HepG2 (cell line): ENCODE measurements at regions not wholly inside any gene's neighbourhood (a gene's known extent, or its start where the extent isn't known, plus 50 kb on each side); places are given as distances from the start of the nearest gene placed in this dataset.

Source experiments
- ATAC-seq: fragments of 200-7000 bp; cut with Tn5 transposase; 3 replicates; pipeline ENCODE4 v1.9.1; 2020; ENCODE audit warnings: mild to moderate bottlenecking, moderate library complexity
- BruUV-seq: library from RNA; stranded (reverse); fragments of 400-500 nt; replicated peaks from 2 replicates; lab custom pipeline; 2021; lab: Mats Ljungman, UMichigan
- CTCF ChIA-PET: fragments of 300-600 bp; formaldehyde crosslinking; extraction: SDS; loops from one replicate; lab custom pipeline; 2021; ENCODE audit warnings: low total read pairs, inconsistent platforms, low intra/inter-chr PET ratio; lab: Yijun Ruan, JAX
- POLR2A ChIA-PET: fragments of 350-600 bp; sonication (Branson Sonifier 250); formaldehyde crosslinking; loops from one replicate; lab custom pipeline; 2020; ENCODE audit warnings: antibody characterized with exemption, inconsistent platforms; lab: Yijun Ruan, JAX
- DNase-seq: peaks from one replicate; pipeline ENCODE4 v3.0.0-alpha.2; 2015; ENCODE audit warnings: low spot score
- FAIRE-seq: peaks from 3 replicates; lab custom pipeline; 2011; peaks lifted over from hg19 to GRCh38; lab: Jason Lieb, UNC
- H2AFZ ChIP-seq: one replicate; pipeline ENCODE4 v1.6.1; 2011; ENCODE audit warnings: low read length, inconsistent platforms
- H3K27ac ChIP-seq: fragments of 300-600 bp; 3 replicates; pipeline ENCODE4 v1.8.0; 2011; ENCODE audit warnings: mixed run types, mild to moderate bottlenecking, mixed read lengths, low read length, inconsistent platforms; ENCODE audit not compliant: insufficient read depth; ENCODE audit errors: extremely low read length
- H3K27me3 ChIP-seq, 2 experiments: fragments of 200-600 bp in 1 of 2; 2 replicates in 1 of 2; 3 replicates in 1 of 2; pipeline versions ENCODE4 v1.6.0 to v1.8.0; 2011; ENCODE audit warnings: low read length in 2 of 2, mild to moderate bottlenecking in 2 of 2, moderate library complexity in 2 of 2, inconsistent platforms in 1 of 2; ENCODE audit not compliant: insufficient read depth in 2 of 2, control insufficient read depth in 1 of 2
- H3K36me3 ChIP-seq, 2 experiments: fragments of 200-600 bp in 1 of 2; replicated peaks in 1 of 2; 2 replicates in 1 of 2; 3 replicates in 1 of 2; pipeline versions ENCODE4 v1.5.1 to v1.8.0; 2011; ENCODE audit warnings: low read length in 2 of 2, inconsistent platforms in 1 of 2; ENCODE audit not compliant: insufficient read depth in 2 of 2, control insufficient read depth in 1 of 2
- H3K4me1 ChIP-seq: 2 replicates; pipeline ENCODE4 v1.5.1; 2012; ENCODE audit warnings: low read length, inconsistent platforms; ENCODE audit not compliant: insufficient read depth
- H3K4me2 ChIP-seq: 2 replicates; pipeline ENCODE4 v1.6.0; 2011; ENCODE audit warnings: low read depth, low read length, inconsistent platforms
- H3K4me3 ChIP-seq, 3 experiments: fragments of 200-600 bp in 1 of 3; sonication (generic), shearing (Covaris generic) in 1 of 3; replicated peaks in 1 of 3; 2 replicates each; pipeline ENCODE4 v1.5.1; 2011 to 2016; ENCODE audit warnings: low read length in 3 of 3, inconsistent platforms in 2 of 3, low read depth in 2 of 3, mild to moderate bottlenecking in 2 of 3, control low read depth in 1 of 3, mixed read lengths in 1 of 3; ENCODE audit not compliant: insufficient read depth in 1 of 3
- H3K79me2 ChIP-seq: one replicate; pipeline ENCODE4 v1.6.1; 2011; ENCODE audit warnings: low read length, inconsistent platforms; ENCODE audit not compliant: insufficient read depth
- H3K9ac ChIP-seq: 2 replicates; pipeline ENCODE4 v1.6.0; 2011; ENCODE audit warnings: mild to moderate bottlenecking, low read depth, low read length, inconsistent platforms; ENCODE audit not compliant: insufficient read depth
- H3K9me3 ChIP-seq: 2 replicates; pipeline ENCODE4 v1.5.1; 2012; ENCODE audit warnings: mild to moderate bottlenecking, low read length
- H4K20me1 ChIP-seq: 2 replicates; pipeline ENCODE4 v1.6.0; 2011; ENCODE audit warnings: inconsistent platforms, mild to moderate bottlenecking, low read length, moderate library complexity; ENCODE audit not compliant: insufficient read depth
- FOXC1 ChIP-seq: sonication (generic); formaldehyde crosslinking; IDR thresholded peaks from 2 replicates; pipeline ENCODE4 v1.8.0; 2022; ENCODE audit warnings: mild to moderate bottlenecking, missing genetic modification reagents, borderline replicate concordance
- HMGXB3 ChIP-seq: sonication (generic); formaldehyde crosslinking; IDR thresholded peaks from 2 replicates; pipeline ENCODE4 v1.4.0; 2020; ENCODE audit warnings: missing genetic modification reagents, borderline replicate concordance
- WGBS: methylation state at CpG from one replicate; pipeline ENCODE4 v1.1.6; 2017; ENCODE audit warnings: low lambda C conversion rate; 5-methylcytosine and 5-hydroxymethylcytosine counted together
- in situ Hi-C: cut with HindIII; loops from 2 replicates; pipeline ENCODE4 v1.10.0; 2017; ENCODE audit warnings: low pct_unique_long_range_greater_than_20kb; ENCODE audit not compliant: extremely low pct_ligation_motif_present
- intact Hi-C: fragments of 100-400 bp; cut with micrococcal nuclease; formaldehyde crosslinking; loops from one replicate; pipeline ENCODE4 v1.10.0; 2022; ENCODE audit not compliant: unreplicated experiment

GRCh38 chr10:30528429-30528786, 94.4 kb downstream of the MAP3K8 start:
- ChIA-PET CTCF (no interaction called here), POLR2A (interaction anchor here (1.0 to 1.6 kb wide), 4 partner anchors 14 to 106 kb away, joined by 3 to 15 read pairs (median 6); partner anchors contain the start of gene MAP3K8)
- DNase-seq, result no peak
- no TSS peak for BruUV-seq
- Histone ChIP-seq H3K79me2 (no peaks in the 10 kb centered on the region), H3K9ac (no peak overlapping the region), H3K27me3 (no peaks in the 10 kb centered on the region; a peak in 1 of 5 replicates), H3K36me3 (no peaks in the 10 kb centered on the region), H3K4me2 (no peak overlapping the region), H3K4me1 (peaks cover 62% of the 10 kb centered on the region), H3K4me3 (0 out of 6 replicates have a peak overlapping the region, but pooled peaks of 1 of the 3 experiments have one; percentile 23), H3K9me3 (no peaks in the 10 kb centered on the region), H2AFZ (no peak overlapping the region), H4K20me1 (no peaks in the 10 kb centered on the region), H3K27ac (peak overlapping the region; percentile 45)
- TF ChIP-seq FOXC1 (CRISPR knock-in tag), result no peak
- 0 out of 2 replicates have a peak, but pooled peaks have one; percentile 8 for TF ChIP-seq HMGXB3 (CRISPR knock-in tag)
- no peak for FAIRE-seq
- in situ Hi-C loops (no loop called here), intact Hi-C loops (no loop called here)
- 65% methylated on average over 6 of the region's 6 CpGs for WGBS
- peak; percentile 14; the same call in 1 of the 3 replicates for ATAC-seq
